Neural crest cell (in vitro differentiated cells): ENCODE measurements at regions not wholly inside any gene's neighbourhood (a gene's known extent, or its start where the extent isn't known, plus 50 kb on each side); places are given as distances from the start of the nearest gene placed in this dataset.
"Not testable (repeated sequence)": the region's sequence is repeated elsewhere in the genome, so short reads cannot be mapped to it uniquely, and the experiment has no call there.

Source experiments
- DNase-seq: peaks from one replicate; pipeline ENCODE4 v3.0.0; 2021; ENCODE audit warnings: low read depth, mixed read lengths, low spot score
- H3K27ac Mint-ChIP-seq: one replicate; pipeline ENCODE4 v1.8.0; 2021; ENCODE audit warnings: mild to moderate bottlenecking, mixed read lengths; ENCODE audit not compliant: unreplicated experiment
- H3K27me3 Mint-ChIP-seq: 2 replicates; pipeline ENCODE4 v1.8.0; 2021; ENCODE audit warnings: low read depth, mild to moderate bottlenecking, mixed read lengths
- H3K36me3 Mint-ChIP-seq: 2 replicates; pipeline ENCODE4 v1.8.0; 2021; ENCODE audit warnings: low read depth, mild to moderate bottlenecking, mixed read lengths
- H3K4me1 Mint-ChIP-seq: 2 replicates; pipeline ENCODE4 v1.8.0; 2021; ENCODE audit warnings: mixed read lengths
- H3K4me3 Mint-ChIP-seq: one replicate; pipeline ENCODE4 v1.8.0; 2021; ENCODE audit warnings: mild to moderate bottlenecking, mixed read lengths
- H3K9me3 Mint-ChIP-seq: 2 replicates; pipeline ENCODE4 v1.8.0; 2021; ENCODE audit warnings: mixed read lengths
- TF ChIP-seq, protein P1 (sequence below): fragments of 200-600 bp; sonication (generic); conservative IDR thresholded peaks from 2 replicates; pipeline ENCODE4 v1.5.0; 2021; ENCODE audit warnings: antibody characterized with exemption, mild to moderate bottlenecking

GRCh38 chr13:71360041-71360440 is 507.0 kb downstream of the DACH1 start:
- H3K27me3 Mint-ChIP-seq = no peaks in the 10 kb centered on the region
- no peaks in the 10 kb centered on the region for H3K4me1 Mint-ChIP-seq
- TF ChIP-seq, protein P1, sequence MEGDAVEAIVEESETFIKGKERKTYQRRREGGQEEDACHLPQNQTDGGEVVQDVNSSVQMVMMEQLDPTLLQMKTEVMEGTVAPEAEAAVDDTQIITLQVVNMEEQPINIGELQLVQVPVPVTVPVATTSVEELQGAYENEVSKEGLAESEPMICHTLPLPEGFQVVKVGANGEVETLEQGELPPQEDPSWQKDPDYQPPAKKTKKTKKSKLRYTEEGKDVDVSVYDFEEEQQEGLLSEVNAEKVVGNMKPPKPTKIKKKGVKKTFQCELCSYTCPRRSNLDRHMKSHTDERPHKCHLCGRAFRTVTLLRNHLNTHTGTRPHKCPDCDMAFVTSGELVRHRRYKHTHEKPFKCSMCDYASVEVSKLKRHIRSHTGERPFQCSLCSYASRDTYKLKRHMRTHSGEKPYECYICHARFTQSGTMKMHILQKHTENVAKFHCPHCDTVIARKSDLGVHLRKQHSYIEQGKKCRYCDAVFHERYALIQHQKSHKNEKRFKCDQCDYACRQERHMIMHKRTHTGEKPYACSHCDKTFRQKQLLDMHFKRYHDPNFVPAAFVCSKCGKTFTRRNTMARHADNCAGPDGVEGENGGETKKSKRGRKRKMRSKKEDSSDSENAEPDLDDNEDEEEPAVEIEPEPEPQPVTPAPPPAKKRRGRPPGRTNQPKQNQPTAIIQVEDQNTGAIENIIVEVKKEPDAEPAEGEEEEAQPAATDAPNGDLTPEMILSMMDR = no peak
- H3K36me3 Mint-ChIP-seq = peaks cover 6% of the 10 kb centered on the region
- peaks cover 12% of the 10 kb centered on the region for H3K9me3 Mint-ChIP-seq
- H3K27ac Mint-ChIP-seq = no peak overlapping the region
- no peak overlapping the region for H3K4me3 Mint-ChIP-seq
- DNase-seq = no peak

DNA sequence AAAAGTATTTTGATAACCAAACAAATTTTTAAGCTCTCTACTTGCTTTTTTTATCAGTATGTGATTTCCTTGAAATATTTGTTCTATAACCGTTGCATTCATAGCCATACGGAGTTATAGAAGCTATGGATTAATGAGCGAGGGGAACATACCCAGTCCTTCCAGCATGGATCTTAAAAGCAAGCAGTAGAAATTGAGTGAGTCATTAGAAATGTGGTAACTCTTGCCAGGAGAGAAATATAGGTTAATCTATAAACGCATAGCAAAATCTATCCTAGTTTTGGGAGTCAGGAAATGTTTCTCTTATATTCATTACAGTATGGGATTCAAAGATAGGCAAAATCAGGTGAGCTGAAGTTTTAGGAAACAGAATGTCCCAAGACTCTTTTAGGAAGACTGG is 507.4 kb downstream of the DACH1 start:
- TF ChIP-seq, protein P1 = no peak
- Mint-ChIP-seq H3K27ac (no peak overlapping the region), H3K27me3 (no peaks in the 10 kb centered on the region), H3K36me3 (peaks cover 3% of the 10 kb centered on the region), H3K4me1 (no peaks in the 10 kb centered on the region), H3K9me3 (peaks cover 10% of the 10 kb centered on the region), H3K4me3 (no peak overlapping the region)
- DNase-seq = no peak

GRCh38 chr13:71358218-71358617 is 508.8 kb downstream of the DACH1 start:
- H3K4me1 Mint-ChIP-seq = no peaks in the 10 kb centered on the region
- TF ChIP-seq, protein P1 = no peak
- no peak overlapping the region for H3K4me3 Mint-ChIP-seq
- peaks cover 7% of the 10 kb centered on the region for H3K9me3 Mint-ChIP-seq
- no peak for DNase-seq
- no peaks in the 10 kb centered on the region for H3K36me3 Mint-ChIP-seq
- H3K27me3 Mint-ChIP-seq = no peaks in the 10 kb centered on the region
- H3K27ac Mint-ChIP-seq = no peak overlapping the region

- Mint-ChIP-seq H3K4me3 (no peak overlapping the region), H3K36me3 (no peaks in the 10 kb centered on the region), H3K27ac (no peak overlapping the region), H3K4me1 (no peaks in the 10 kb centered on the region), H3K9me3 (peaks cover 7% of the 10 kb centered on the region), H3K27me3 (no peaks in the 10 kb centered on the region)
- TF ChIP-seq, protein P1 = no peak
- DNase-seq = no peak
Observed at GRCh38 chr13:71355010-71355409, 512.0 kb downstream of the DACH1 start.

DNA sequence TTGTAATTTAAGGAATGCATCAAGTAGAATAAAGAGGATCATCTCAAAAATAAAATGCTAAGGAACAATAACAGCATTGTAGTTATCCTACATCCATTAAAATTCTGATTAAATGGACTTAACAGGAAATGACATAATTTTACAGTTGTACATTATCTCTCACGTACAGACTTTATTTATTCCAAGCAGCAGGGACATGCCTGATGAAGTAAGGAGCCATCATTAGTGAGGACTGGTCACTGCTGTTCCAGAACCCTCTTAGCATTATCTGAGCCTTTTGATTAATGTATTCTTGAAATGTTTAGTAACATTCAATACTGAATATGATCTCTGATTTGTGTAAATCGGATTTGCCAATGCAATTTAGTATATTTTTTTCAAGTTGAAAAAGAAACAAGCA is 516.1 kb downstream of the DACH1 start:
- no peak for DNase-seq
- Mint-ChIP-seq H3K4me3 (no peak overlapping the region), H3K9me3 (peaks cover 4% of the 10 kb centered on the region), H3K27me3 (no peaks in the 10 kb centered on the region), H3K27ac (no peak overlapping the region), H3K4me1 (no peaks in the 10 kb centered on the region), H3K36me3 (peaks cover 5% of the 10 kb centered on the region)
- TF ChIP-seq, protein P1 = no peak

- H3K9me3 Mint-ChIP-seq, H3K27ac Mint-ChIP-seq, H3K27me3 Mint-ChIP-seq, DNase-seq, H3K4me1 Mint-ChIP-seq, H3K4me3 Mint-ChIP-seq: not testable (repeated sequence)
- H3K36me3 Mint-ChIP-seq = peaks cover 10% of the 10 kb centered on the region
Observed at GRCh38 chr13:71345856-71346255, 521.1 kb downstream of the DACH1 start.
